HG03575 (cell line): ENCODE measurements at regions not wholly inside any gene's neighbourhood (a gene's known extent, or its start where the extent isn't known, plus 50 kb on each side); places are given as distances from the start of the nearest gene placed in this dataset.

Experiments used
- ATAC-seq: cut with Tn5 transposase; IDR thresholded peaks from one replicate; pipeline ENCODE4 v1.9.1; 2021; ENCODE audit not compliant: unreplicated experiment, insufficient number of reproducible peaks, low FRiP score; ENCODE audit errors: extremely low read depth

GRCh38 chr4:111689214-111689613, 456.0 kb upstream of the FAM241A start:
- ATAC-seq, result no peak

GRCh38 chr4:111689731-111690130, 455.5 kb upstream of the FAM241A start:
- ATAC-seq, result no peak

GRCh38 chr4:111693758-111694157, 451.5 kb upstream of the FAM241A start:
- ATAC-seq, result no peak

GRCh38 chr4:111695677-111696076, 449.6 kb upstream of the FAM241A start:
- ATAC-seq, result no peak

GRCh38 chr4:111696505-111696904, 448.7 kb upstream of the FAM241A start:
- no peak for ATAC-seq

- no peak for ATAC-seq
These were observed 447.9 kb upstream of the FAM241A start for GRCh38 chr4:111697176-111697942.

- ATAC-seq, result no peak
These were observed 446.9 kb upstream of the FAM241A start for GRCh38 chr4:111698361-111698760.

- ATAC-seq, result no peak
These were observed 446.1 kb upstream of the FAM241A start for GRCh38 chr4:111699165-111699564.

- ATAC-seq, result no peak
These were observed 444.2 kb upstream of the FAM241A start for GRCh38 chr4:111701102-111701501.

GRCh38 chr4:111707491-111707890, 437.8 kb upstream of the FAM241A start:
- ATAC-seq, result no peak

- no peak for ATAC-seq
These were observed 433.1 kb upstream of the FAM241A start for GRCh38 chr4:111712093-111712677.

GRCh38 chr4:111713276-111713675, 432.0 kb upstream of the FAM241A start:
- no peak for ATAC-seq

- no peak for ATAC-seq
These were observed 427.3 kb upstream of the FAM241A start for GRCh38 chr4:111717921-111718320.

- ATAC-seq, result no peak
These were observed 426.3 kb upstream of the FAM241A start for GRCh38 chr4:111718763-111719559.

- no peak for ATAC-seq
These were observed 424.4 kb upstream of the FAM241A start for GRCh38 chr4:111720866-111721265.

- ATAC-seq, result no peak
These were observed 423.0 kb upstream of the FAM241A start for GRCh38 chr4:111722213-111722720.

- ATAC-seq, result no peak
These were observed 408.7 kb upstream of the FAM241A start for GRCh38 chr4:111736516-111736915.

GRCh38 chr4:111744847-111745246, 400.4 kb upstream of the FAM241A start:
- ATAC-seq, result no peak

- ATAC-seq, result no peak
These were observed 397.1 kb upstream of the FAM241A start for GRCh38 chr4:111748157-111748556.

GRCh38 chr4:111754003-111754402, 391.3 kb upstream of the FAM241A start:
- ATAC-seq, result no peak
